ENCODE measurements at regions not wholly inside any gene's neighbourhood (a gene's known extent, or its start where the extent isn't known, plus 50 kb on each side); places are given as distances from the start of the nearest gene placed in this dataset.

DNA sequence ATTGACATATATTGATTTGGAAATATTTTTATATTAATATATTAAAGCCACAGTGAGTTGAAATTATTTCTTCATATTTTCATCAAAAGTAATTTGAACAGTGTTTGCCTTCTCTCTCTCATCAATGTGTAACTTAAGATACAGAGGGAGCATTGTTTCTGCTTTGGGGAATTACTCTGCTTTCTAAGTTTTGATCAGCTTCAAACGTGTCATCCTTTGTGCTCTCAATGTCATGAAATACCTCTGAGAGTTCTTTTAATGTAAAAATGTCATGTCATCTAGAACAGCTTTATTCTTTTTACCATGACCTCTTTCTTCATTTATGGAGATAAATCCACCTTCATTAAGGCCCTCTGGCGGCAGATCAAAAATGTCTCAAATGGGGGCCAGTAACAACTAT lies 259.4 kb upstream of the STXBP5 start:
- no peak for TF ChIP-seq CTCF (IDR thresholded peaks at IDR 0.05; ENCODE audit: unreplicated experiment)
- no peaks in the 10 kb centered on the region for H3K27me3 Mint-ChIP-seq (ENCODE audit: insufficient read depth, unreplicated experiment)
- H3K27ac Mint-ChIP-seq (ENCODE audit: low read depth, unreplicated experiment): no peak overlapping the region
- H3K36me3 Mint-ChIP-seq (ENCODE audit: insufficient read depth, unreplicated experiment): no peaks in the 10 kb centered on the region
- no peak overlapping the region for H3K4me3 Mint-ChIP-seq (ENCODE audit: unreplicated experiment)
- POLR2A ChIA-PET: no interaction called here
- no peaks in the 10 kb centered on the region for H3K4me1 Mint-ChIP-seq (ENCODE audit: insufficient read depth, unreplicated experiment)
- intact Hi-C loops (cut with micrococcal nuclease): no loop called here
- CTCF ChIA-PET: no interaction called here
- H3K9me3 Mint-ChIP-seq (ENCODE audit: unreplicated experiment): no peaks in the 10 kb centered on the region
- BruUV-seq (replicated peaks): no TSS peak
- no peak for DNase-seq (ENCODE audit: unreplicated experiment)

DNA sequence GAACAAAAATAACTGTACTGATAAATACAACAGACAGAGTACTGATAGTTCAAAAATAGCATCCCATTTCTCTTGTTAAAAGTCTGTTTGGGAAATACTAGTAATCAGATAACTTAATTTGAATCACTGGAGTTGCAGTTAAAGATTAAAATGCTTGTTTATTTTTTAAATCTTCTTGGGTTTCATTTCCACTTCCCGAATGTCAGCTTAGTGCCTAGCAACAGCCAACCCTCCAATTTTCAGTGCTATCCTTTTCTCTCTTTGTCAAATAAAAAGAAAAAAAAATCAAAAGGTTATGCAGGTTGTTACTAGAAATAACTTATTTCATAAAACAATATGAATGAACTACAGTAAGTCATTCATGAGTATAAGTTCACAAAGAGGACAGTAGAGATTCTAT lies 257.7 kb upstream of the STXBP5 start:
- DNase-seq (ENCODE audit: unreplicated experiment): no peak
- no peak for TF ChIP-seq CTCF (IDR thresholded peaks at IDR 0.05; ENCODE audit: unreplicated experiment)
- CTCF ChIA-PET: interaction anchor here (0.6 to 1.0 kb wide), 2 partner anchors 15 to 103 kb away, joined by 4 read pairs; no protein-coding TSS in a partner anchor
- no peaks in the 10 kb centered on the region for H3K27me3 Mint-ChIP-seq (ENCODE audit: insufficient read depth, unreplicated experiment)
- intact Hi-C loops (cut with micrococcal nuclease): no loop called here
- H3K36me3 Mint-ChIP-seq (ENCODE audit: insufficient read depth, unreplicated experiment): no peaks in the 10 kb centered on the region
- no peaks in the 10 kb centered on the region for H3K9me3 Mint-ChIP-seq (ENCODE audit: unreplicated experiment)
- no peak overlapping the region for H3K4me3 Mint-ChIP-seq (ENCODE audit: unreplicated experiment)
- no peaks in the 10 kb centered on the region for H3K4me1 Mint-ChIP-seq (ENCODE audit: insufficient read depth, unreplicated experiment)
- BruUV-seq (replicated peaks): no TSS peak
- POLR2A ChIA-PET: interaction anchor here (1.0 kb wide), 1 partner anchor 22 kb away, joined by 3 read pairs; no protein-coding TSS in a partner anchor
- no peak overlapping the region for H3K27ac Mint-ChIP-seq (ENCODE audit: low read depth, unreplicated experiment)

DNA sequence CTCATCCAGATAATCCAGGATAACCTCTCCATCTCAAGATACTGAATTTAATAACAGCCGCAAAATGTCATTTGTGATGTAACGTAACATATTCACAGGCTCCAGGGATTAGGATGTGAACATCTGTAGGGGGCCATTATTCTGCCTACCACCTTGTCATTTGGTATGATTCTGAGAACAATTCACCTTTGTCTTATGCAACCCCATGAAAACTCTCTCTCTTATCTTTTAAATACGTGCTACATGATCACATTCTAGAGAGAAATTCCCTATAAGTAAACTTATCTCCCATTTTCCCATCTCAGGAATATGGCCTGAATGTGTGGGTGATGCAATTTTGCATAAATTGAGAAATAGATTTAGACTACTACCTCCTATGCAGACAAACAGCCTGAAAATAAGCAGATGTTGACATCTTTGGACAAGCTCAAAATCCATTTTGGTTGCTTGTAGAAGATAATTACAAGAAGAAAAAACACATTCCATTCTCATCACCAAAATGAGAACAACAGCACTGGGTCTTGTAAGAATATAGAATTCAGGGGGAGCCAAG lies 255.4 kb upstream of the STXBP5 start:
- no peak for DNase-seq (ENCODE audit: unreplicated experiment)
- CTCF ChIA-PET: no interaction called here
- no peak overlapping the region for H3K27ac Mint-ChIP-seq (ENCODE audit: low read depth, unreplicated experiment)
- intact Hi-C loops (cut with micrococcal nuclease): no loop called here
- no TSS peak for BruUV-seq (replicated peaks)
- no peaks in the 10 kb centered on the region for H3K9me3 Mint-ChIP-seq (ENCODE audit: unreplicated experiment)
- H3K4me1 Mint-ChIP-seq (ENCODE audit: insufficient read depth, unreplicated experiment): no peaks in the 10 kb centered on the region
- POLR2A ChIA-PET: no interaction called here
- H3K4me3 Mint-ChIP-seq (ENCODE audit: unreplicated experiment): no peak overlapping the region
- TF ChIP-seq CTCF (IDR thresholded peaks at IDR 0.05; ENCODE audit: unreplicated experiment): no peak
- H3K36me3 Mint-ChIP-seq (ENCODE audit: insufficient read depth, unreplicated experiment): no peaks in the 10 kb centered on the region
- no peaks in the 10 kb centered on the region for H3K27me3 Mint-ChIP-seq (ENCODE audit: insufficient read depth, unreplicated experiment)

- no peak for TF ChIP-seq CTCF (IDR thresholded peaks at IDR 0.05; ENCODE audit: unreplicated experiment)
- Mint-ChIP-seq H3K36me3 (ENCODE audit: insufficient read depth, unreplicated experiment) (no peaks in the 10 kb centered on the region), H3K27me3 (ENCODE audit: insufficient read depth, unreplicated experiment) (no peaks in the 10 kb centered on the region), H3K27ac (ENCODE audit: low read depth, unreplicated experiment) (no peak overlapping the region), H3K4me1 (ENCODE audit: insufficient read depth, unreplicated experiment) (no peaks in the 10 kb centered on the region), H3K9me3 (ENCODE audit: unreplicated experiment) (no peaks in the 10 kb centered on the region), H3K4me3 (ENCODE audit: unreplicated experiment) (no peak overlapping the region)
- ChIA-PET POLR2A (no interaction called here), CTCF (no interaction called here)
- no peak for DNase-seq (ENCODE audit: unreplicated experiment)
- BruUV-seq (replicated peaks): no TSS peak
- intact Hi-C loops (cut with micrococcal nuclease): no loop called here
These were observed 254.8 kb upstream of the STXBP5 start for GRCh38 chr6:146949425-146949824.

Data from MCF 10A (cell line).